Osteoblast (primary cell): ENCODE measurements at regions not wholly inside any gene's neighbourhood (a gene's known extent, or its start where the extent isn't known, plus 50 kb on each side); places are given as distances from the start of the nearest gene placed in this dataset.

ENCODE experiments used
- DNase-seq: peaks from one replicate; pipeline ENCODE4 v3.0.0; 2011; ENCODE audit warnings: low spot score, mixed read lengths; ENCODE audit not compliant: insufficient read length; ENCODE audit errors: missing footprints
- H2AFZ ChIP-seq: 2 replicates; pipeline ENCODE4 v1.6.0; 2011; ENCODE audit warnings: mild to moderate bottlenecking, low read length
- H3K27ac ChIP-seq: 2 replicates; pipeline ENCODE4 v1.5.1; 2011; ENCODE audit warnings: mild to moderate bottlenecking, low read depth, low read length, moderate library complexity
- H3K27me3 ChIP-seq: 2 replicates; pipeline ENCODE4 v1.6.0; 2012; ENCODE audit warnings: mild to moderate bottlenecking, control low read depth, inconsistent platforms, low read length, moderate library complexity; ENCODE audit not compliant: insufficient read depth
- H3K36me3 ChIP-seq: 2 replicates; pipeline ENCODE4 v1.5.1; 2011; ENCODE audit warnings: mild to moderate bottlenecking, low read length, control low read depth, moderate library complexity; ENCODE audit not compliant: insufficient read depth
- H3K4me1 ChIP-seq: 2 replicates; pipeline ENCODE4 v1.5.1; 2011; ENCODE audit warnings: mild to moderate bottlenecking, low read length, control low read depth, moderate library complexity; ENCODE audit not compliant: insufficient read depth
- H3K4me2 ChIP-seq: 2 replicates; pipeline ENCODE4 v1.6.0; 2011; ENCODE audit warnings: mild to moderate bottlenecking, low read length; ENCODE audit not compliant: insufficient read depth
- H3K4me3 ChIP-seq: fragments of 200-600 bp; sonication (generic); 3 replicates; pipeline ENCODE4 v1.5.1; 2012; ENCODE audit warnings: mild to moderate bottlenecking, low read length, inconsistent platforms; ENCODE audit not compliant: insufficient read depth
- H3K79me2 ChIP-seq: 2 replicates; pipeline ENCODE4 v1.6.0; 2012; ENCODE audit warnings: mild to moderate bottlenecking, low read length, control low read depth, inconsistent platforms; ENCODE audit not compliant: insufficient read depth
- H3K9me3 ChIP-seq: 2 replicates; pipeline ENCODE4 v1.5.1; 2011; ENCODE audit warnings: low read depth, low read length, control low read depth
- H4K20me1 ChIP-seq: 2 replicates; pipeline ENCODE4 v1.6.0; 2012; ENCODE audit warnings: mild to moderate bottlenecking, low read length, control low read depth; ENCODE audit not compliant: insufficient read depth
- TF ChIP-seq, protein P1 (sequence below): IDR thresholded peaks from 2 replicates; pipeline ENCODE4 v1.5.1; 2011; ENCODE audit warnings: mild to moderate bottlenecking, low read depth, low read length, moderate library complexity; ENCODE audit errors: extremely low read depth

- H2AFZ ChIP-seq, result peak overlapping the region; percentile 78
- H3K4me1 ChIP-seq, result peaks cover 12% of the 10 kb centered on the region
- DNase-seq, result peak; percentile 25
Observed at GRCh38 chr11:109552376-109552775, 130.4 kb downstream of the C11orf87 start.

GRCh38 chr11:109553284-109553683, 131.3 kb downstream of the C11orf87 start:
- H3K4me1 ChIP-seq, result peaks cover 5% of the 10 kb centered on the region
- no peaks in the 10 kb centered on the region for H3K36me3 ChIP-seq
- TF ChIP-seq, protein P1, sequence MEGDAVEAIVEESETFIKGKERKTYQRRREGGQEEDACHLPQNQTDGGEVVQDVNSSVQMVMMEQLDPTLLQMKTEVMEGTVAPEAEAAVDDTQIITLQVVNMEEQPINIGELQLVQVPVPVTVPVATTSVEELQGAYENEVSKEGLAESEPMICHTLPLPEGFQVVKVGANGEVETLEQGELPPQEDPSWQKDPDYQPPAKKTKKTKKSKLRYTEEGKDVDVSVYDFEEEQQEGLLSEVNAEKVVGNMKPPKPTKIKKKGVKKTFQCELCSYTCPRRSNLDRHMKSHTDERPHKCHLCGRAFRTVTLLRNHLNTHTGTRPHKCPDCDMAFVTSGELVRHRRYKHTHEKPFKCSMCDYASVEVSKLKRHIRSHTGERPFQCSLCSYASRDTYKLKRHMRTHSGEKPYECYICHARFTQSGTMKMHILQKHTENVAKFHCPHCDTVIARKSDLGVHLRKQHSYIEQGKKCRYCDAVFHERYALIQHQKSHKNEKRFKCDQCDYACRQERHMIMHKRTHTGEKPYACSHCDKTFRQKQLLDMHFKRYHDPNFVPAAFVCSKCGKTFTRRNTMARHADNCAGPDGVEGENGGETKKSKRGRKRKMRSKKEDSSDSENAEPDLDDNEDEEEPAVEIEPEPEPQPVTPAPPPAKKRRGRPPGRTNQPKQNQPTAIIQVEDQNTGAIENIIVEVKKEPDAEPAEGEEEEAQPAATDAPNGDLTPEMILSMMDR, result no peak
- no peaks in the 10 kb centered on the region for H3K79me2 ChIP-seq
- H2AFZ ChIP-seq, result no peak overlapping the region
- no peak overlapping the region for H3K4me3 ChIP-seq
- no peak for DNase-seq
- H3K27ac ChIP-seq, result no peak overlapping the region
- no peaks in the 10 kb centered on the region for H3K9me3 ChIP-seq
- H3K27me3 ChIP-seq, result no peaks in the 10 kb centered on the region
- H4K20me1 ChIP-seq, result no peaks in the 10 kb centered on the region
- no peak overlapping the region for H3K4me2 ChIP-seq

More at GRCh38 chr11:109552376-109552775, 130.4 kb downstream of the C11orf87 start:
- Histone ChIP-seq H3K36me3 (no peaks in the 10 kb centered on the region), H3K27me3 (no peaks in the 10 kb centered on the region), H3K27ac (peak overlapping the region; percentile 11), H4K20me1 (no peaks in the 10 kb centered on the region), H3K4me3 (peak overlapping the region; percentile 63), H3K79me2 (no peaks in the 10 kb centered on the region), H3K9me3 (no peaks in the 10 kb centered on the region), H3K4me2 (peak overlapping the region; percentile 80)
- TF ChIP-seq, protein P1, result no peak

GRCh38 chr11:109554951-109555350, 133.0 kb downstream of the C11orf87 start:
- no peak overlapping the region for H3K27ac ChIP-seq
- TF ChIP-seq, protein P1, result no peak
- H3K27me3 ChIP-seq, result no peaks in the 10 kb centered on the region
- H3K4me3 ChIP-seq, result no peak overlapping the region
- H4K20me1 ChIP-seq, result no peaks in the 10 kb centered on the region
- H3K36me3 ChIP-seq, result no peaks in the 10 kb centered on the region
- no peak overlapping the region for H2AFZ ChIP-seq
- no peaks in the 10 kb centered on the region for H3K79me2 ChIP-seq
- no peaks in the 10 kb centered on the region for H3K9me3 ChIP-seq
- no peak overlapping the region for H3K4me2 ChIP-seq
- peaks cover 3% of the 10 kb centered on the region for H3K4me1 ChIP-seq
- no peak for DNase-seq

DNA sequence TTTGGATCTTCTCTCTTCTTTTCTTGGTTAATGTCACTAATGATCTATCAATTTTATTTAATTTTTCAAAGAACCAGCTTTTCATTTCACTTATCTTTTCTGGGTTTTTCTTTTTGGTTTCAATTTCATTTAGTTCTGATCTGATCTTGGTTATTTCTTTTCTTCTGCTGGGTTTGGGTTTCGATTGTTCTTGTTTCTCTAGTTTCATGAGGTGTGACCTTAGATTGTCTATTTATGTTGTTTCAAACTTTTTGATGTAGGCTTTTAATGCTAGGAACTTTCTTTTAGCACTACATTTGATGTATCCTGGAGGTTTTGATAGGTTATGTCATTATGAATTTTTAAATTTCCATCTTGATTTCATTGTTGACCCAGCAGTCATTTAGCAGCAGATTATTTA, 142.3 kb downstream of the C11orf87 start:
- H2AFZ ChIP-seq, result no peak overlapping the region
- H3K27me3 ChIP-seq, result no peaks in the 10 kb centered on the region
- TF ChIP-seq, protein P1, result no peak
- no peaks in the 10 kb centered on the region for H3K79me2 ChIP-seq
- H3K4me2 ChIP-seq, result no peak overlapping the region
- no peak overlapping the region for H3K4me3 ChIP-seq
- H3K9me3 ChIP-seq, result no peaks in the 10 kb centered on the region
- DNase-seq, result no peak
- H3K36me3 ChIP-seq, result no peaks in the 10 kb centered on the region
- no peak overlapping the region for H3K27ac ChIP-seq
- no peaks in the 10 kb centered on the region for H4K20me1 ChIP-seq
- no peaks in the 10 kb centered on the region for H3K4me1 ChIP-seq
